ENCODE measurements at regions not wholly inside any gene's neighbourhood (a gene's known extent, or its start where the extent isn't known, plus 50 kb on each side); places are given as distances from the start of the nearest gene placed in this dataset.

GRCh38 chr1:191163621-191164020 lies 686.0 kb upstream of the BRINP3 start:
- DNase-seq, result no peak

- no peak for DNase-seq
Measured at GRCh38 chr1:191174298-191174697, 696.6 kb upstream of the BRINP3 start.

DNA sequence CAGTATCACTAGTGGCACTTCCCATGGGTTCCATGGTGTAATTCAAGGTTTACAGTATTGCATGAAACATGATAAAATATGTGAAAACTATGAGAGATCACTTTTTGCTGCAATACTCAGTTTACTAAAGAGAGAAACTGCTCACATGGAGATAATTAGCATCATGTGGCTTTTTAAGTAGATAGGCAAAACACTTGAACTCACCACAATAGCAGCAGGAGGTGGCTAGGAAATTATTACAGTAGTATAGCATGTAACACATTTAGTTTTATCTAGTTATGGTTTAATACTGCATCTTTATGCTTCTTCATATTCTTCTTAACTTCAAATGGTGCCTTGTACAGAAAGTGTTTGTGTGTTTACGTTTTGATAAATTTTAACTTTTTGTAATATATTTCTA lies 698.5 kb upstream of the BRINP3 start:
- DNase-seq, result no peak

DNA sequence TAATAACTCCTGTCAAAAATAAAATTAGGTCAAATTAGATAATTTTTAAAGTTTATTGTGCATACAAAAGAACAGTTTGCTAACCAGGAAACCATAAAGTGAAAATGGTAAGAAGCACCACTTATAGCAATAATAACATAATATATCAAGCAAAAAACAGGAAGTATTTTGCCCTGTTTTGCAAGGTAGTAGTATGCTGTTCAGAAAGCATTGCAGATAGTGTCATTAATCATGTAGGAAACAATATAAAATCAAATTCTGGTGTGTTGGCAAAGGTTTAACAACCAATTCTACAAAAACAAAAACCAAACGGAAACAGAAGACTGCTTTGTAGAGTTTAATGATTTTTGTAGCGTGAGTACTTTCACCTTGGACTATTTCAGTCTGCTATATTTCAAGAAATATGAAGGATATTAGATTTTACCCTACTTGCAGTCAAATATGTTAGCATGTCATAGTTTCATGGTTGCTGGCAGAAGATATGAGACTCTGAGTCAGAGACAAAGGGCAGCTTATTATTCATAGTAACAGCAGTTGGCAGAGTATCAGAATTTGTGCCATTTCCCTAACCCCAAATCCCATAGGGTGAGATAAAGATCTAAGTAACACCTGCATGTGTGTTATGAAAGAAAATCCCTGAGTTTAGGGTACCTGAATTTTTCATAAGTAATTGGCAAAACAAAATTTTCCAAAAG lies 729.0 kb upstream of the BRINP3 start:
- DNase-seq, result no peak

DNA sequence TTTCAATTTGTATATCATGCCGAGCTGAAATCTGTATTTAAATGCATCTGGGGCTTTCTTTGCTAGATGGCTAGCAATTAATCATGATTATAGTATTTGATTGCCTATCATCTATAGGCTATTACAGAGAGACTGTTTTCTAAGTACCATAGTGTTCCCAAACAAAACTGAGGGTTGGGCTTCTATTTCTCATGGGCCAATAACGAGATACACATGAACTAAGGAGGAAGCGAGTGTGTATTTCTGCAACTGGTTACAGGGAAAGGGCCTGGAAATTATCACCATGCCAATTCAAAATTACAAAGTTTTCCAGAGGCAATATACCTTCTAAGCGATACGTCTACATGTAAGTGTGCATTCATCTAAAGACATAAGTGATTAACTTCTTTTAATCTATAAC lies 744.5 kb upstream of the BRINP3 start:
- DNase-seq, result no peak

- no peak for DNase-seq
Measured at GRCh38 chr1:191240925-191241324, 763.3 kb upstream of the BRINP3 start.

DNA sequence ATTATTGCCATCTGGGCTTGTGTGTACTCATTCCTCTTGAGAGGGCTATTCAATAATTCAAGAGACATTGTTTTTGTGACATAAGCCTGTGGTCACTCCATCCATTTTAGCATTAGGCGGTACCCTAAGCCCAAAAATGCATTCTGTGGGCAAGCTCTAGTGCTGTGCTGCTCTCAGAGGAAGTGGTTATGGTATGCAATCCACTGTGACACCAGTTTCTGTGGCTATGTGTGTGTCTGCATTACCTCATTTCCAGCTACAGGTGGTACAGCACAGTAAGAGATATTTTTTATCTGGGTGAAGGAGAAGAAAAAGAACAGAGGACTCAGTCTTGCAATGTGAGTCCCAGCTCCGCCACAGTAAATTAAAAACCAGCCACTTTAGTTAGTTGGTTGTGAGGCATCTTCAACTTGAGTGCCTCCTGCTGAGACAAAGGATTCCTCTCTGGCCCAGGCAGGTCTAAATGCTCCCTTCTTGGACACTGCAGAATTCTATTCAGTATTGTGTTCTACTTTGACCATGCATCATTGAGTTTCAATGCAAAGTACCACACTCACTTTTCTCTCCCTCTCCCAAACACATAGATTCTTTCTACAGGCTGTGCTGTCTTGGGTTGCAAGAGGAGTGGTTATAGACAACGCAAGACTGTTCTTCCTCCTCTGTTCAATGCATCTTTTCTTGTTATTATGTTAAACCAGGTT lies 777.8 kb upstream of the BRINP3 start:
- DNase-seq, result no peak

- DNase-seq, result no peak
Measured at GRCh38 chr1:191256917-191257316, 779.3 kb upstream of the BRINP3 start.

GRCh38 chr1:191260056-191260455 lies 782.4 kb upstream of the BRINP3 start:
- DNase-seq, result no peak

DNA sequence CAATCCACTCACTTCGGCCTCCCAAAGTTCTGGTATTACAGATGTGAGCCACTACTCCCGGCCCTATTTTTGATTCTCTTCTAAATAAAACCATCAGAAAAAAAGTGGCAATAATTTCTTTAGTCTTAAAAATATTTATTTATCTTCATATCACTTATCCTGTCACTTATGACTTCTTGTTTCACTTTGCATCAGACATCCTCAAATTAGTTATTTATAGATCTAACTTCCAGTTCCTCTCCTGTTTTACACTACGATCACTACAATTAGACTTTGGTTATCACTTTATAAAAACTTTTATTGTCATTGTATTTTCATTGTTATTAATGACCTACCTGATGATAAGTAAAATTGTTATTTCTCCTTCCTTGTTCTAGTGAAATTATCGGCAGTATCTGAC lies 783.4 kb upstream of the BRINP3 start:
- DNase-seq, result no peak

- DNase-seq, result no peak
Measured at GRCh38 chr1:191279266-191279800, 801.7 kb upstream of the BRINP3 start.

- DNase-seq, result no peak
Measured at GRCh38 chr1:191284175-191284574, 806.5 kb upstream of the BRINP3 start.

- no peak for DNase-seq
Measured at GRCh38 chr1:191290441-191290840, 812.8 kb upstream of the BRINP3 start.

DNA sequence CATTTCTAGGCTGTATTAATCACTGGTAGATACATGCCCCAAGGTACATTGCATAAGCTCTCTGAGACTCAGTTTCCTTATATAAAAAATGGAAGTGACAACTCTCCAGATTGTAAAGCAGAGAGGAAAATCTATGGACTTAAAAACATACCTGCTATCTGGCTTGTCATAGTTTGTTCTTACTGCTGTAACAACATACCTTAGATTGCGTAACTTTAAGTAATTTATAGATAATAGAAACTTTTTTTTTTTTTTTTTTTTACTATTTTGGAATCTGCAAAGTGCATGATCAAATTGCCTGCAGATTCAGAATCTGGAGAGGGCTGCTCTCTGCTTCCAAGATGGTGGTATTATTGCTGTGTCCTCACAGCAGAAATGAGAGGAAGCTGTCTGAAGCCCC lies 827.7 kb upstream of the BRINP3 start:
- DNase-seq, result no peak

DNA sequence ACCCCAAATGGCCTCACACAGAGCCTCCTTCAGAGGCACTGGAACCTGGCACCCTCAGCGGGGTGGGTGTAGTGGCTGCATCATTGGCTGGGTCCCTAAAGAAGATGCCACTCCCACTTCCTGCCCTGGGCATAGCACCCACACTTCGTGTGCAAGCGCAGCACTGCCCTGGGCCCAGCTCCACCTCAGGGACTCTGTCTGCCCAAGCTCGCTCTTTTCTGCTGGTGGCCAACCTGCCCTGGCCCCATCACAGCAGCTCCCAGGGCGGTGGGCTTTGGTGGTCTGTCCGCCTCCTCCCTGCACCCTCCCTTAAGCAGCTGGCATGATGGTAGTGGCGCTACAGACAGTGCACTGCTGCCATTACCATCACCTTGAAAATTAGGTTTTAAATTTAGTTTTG lies 829.3 kb upstream of the BRINP3 start:
- no peak for DNase-seq

- DNase-seq, result no peak
Measured at GRCh38 chr1:191320062-191320461, 838.2 kb upstream of the RGS18 start.

DNA sequence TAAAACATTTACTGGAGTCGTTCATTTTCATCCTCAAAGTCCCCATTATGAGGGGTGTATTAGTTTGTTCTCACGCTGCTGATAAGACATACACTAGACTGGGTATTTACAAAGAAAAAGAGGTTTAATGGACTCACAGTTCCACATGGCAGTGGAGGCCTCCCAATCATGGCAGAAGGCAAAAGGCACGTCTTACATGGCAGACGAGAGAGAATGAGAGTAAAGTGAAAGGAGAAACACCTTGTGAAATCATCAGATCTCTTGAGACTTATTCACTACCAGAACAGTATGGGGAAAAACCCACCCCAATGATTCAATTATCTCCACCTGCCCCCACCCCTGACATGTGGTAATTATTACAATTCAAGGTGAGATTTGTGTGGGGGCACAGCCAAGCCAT lies 830.4 kb upstream of the RGS18 start:
- DNase-seq, result no peak

GRCh38 chr1:191343816-191344215 lies 814.4 kb upstream of the RGS18 start:
- no peak for DNase-seq

GRCh38 chr1:191346381-191346780 lies 811.9 kb upstream of the RGS18 start:
- DNase-seq, result no peak

DNA sequence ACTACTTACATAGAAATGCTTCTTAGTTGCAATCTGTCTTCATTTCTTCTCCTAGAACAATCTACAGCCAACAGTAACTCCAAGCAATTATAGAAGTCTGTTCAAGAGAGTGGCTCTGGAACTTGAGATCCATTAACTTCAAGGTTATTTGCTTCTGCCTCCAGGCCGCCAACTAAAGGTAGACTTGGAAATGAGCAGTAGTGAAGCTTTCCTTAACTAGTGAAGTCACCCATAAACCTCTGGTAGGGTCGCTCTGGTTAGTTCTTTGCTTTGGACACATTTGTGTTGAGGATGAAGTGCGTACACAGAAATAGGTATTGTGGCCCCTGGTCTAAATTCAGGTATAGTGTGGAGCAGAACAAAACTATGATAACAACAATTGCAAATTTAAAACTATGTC lies 809.9 kb upstream of the RGS18 start:
- DNase-seq, result no peak

GRCh38 chr1:191350938-191351337 lies 807.3 kb upstream of the RGS18 start:
- DNase-seq, result no peak

DNA sequence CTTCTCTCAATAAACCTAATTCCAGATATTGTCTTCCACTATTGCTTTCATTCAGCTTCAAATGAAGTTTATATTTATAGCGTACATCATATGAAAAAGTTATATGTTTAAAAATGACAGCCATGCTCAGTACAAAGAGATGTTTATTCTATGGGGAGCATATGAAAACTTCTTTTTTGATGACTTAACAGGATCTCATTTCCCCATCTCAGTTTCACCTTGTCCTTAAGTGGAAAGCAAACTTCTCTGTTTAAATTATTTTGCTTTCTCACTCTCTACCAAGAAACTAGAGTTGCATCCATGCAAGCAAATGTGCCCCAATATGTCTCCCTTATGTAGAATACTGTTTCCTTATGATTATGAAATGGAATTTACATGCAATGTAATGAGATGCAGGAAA lies 799.5 kb upstream of the RGS18 start:
- DNase-seq, result no peak

DNA sequence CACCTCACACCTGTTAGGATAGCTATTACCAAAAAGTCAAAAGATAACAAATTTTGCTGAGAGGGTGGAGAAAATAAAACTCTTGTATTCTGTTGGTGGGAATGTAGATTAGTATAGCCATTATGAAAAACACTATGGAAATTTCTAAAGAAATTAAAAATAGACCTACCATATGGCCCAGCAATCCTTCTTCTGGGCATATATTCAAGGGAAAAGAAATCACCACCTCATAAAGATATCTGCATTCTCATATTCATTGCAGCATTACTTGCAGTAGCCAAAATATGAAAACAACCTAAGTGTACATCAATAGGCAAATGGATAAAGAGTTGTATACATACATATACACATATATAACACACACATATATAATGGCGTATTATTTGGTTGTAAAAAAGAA lies 791.6 kb upstream of the RGS18 start:
- no peak for DNase-seq

DNA sequence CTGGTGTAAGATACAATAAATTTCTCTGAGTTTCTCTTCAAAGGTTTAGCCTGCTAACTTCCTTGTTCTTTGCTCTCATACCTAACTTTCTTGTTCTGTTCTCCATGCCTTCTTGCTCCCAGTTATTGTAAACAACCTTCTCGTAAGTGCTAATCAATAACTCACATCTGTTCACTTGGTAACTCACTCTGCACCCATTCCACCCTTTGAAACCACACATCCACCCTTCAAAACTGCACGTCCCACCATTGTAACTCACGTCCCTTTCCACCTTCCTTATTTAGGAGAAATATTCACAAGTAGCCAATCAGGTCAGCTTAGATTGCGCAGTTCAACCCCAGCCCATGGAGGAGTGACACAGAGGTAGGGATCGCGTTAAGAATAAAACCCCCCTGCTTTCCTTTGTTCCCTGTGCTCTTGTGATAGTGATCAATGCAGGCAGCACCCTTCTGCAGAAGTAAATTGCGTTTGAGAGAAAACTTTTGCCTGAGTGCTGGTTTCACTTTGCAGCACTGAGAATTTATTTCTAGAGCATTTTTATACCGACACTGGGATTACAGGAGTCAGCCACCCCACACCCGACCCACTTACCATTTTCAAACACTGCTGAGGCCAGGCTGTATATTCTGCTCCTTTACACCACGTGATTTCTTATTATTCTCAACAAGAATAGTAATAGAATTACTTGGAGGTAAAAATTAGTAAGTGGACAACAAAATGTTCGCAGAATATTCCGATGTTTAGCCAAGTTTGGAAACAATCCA lies 789.2 kb upstream of the RGS18 start:
- DNase-seq, result no peak
